SK-N-SH treated with all-trans-retinoic acid at 6 μM for 48 hours (cell line): ENCODE measurements at regions not wholly inside any gene's neighbourhood (a gene's known extent, or its start where the extent isn't known, plus 50 kb on each side); places are given as distances from the start of the nearest gene placed in this dataset.

Source experiments
- ARNTL ChIP-seq: fragments of 450-650 bp; formaldehyde crosslinking; IDR thresholded peaks from 2 replicates; pipeline ENCODE4 v1.5.0; 2020; ENCODE audit warnings: low read depth, mild to moderate bottlenecking, moderate library complexity, borderline replicate concordance
- ISL1 ChIP-seq: fragments of 250-450 bp; sonication (Bioruptor Pico); IDR thresholded peaks from 2 replicates; pipeline ENCODE4 v2.1.2; 2022; ENCODE audit warnings: mild to moderate bottlenecking, moderate library complexity
- SNAI2 ChIP-seq: fragments of 250-450 bp; sonication (Bioruptor Pico); IDR thresholded peaks from 2 replicates; pipeline ENCODE4 v1.5.0; 2020; ENCODE audit warnings: mild to moderate bottlenecking, moderate library complexity
- TCF4 ChIP-seq: fragments of 250-450 bp; sonication (Bioruptor Pico); IDR thresholded peaks from 2 replicates; pipeline ENCODE4 v1.8.0; 2021; ENCODE audit warnings: mild to moderate bottlenecking, moderate library complexity, borderline replicate concordance
- ZC3H10 ChIP-seq: fragments of 250-450 bp; sonication (Bioruptor Pico); IDR thresholded peaks from 2 replicates; pipeline ENCODE4 v1.5.1; 2021; ENCODE audit warnings: mild to moderate bottlenecking, moderate library complexity
- ZFP3 ChIP-seq: fragments of 250-450 bp; sonication (Bioruptor Pico); IDR thresholded peaks from 2 replicates; pipeline ENCODE4 v1.5.0; 2020; ENCODE audit warnings: mild to moderate bottlenecking, moderate library complexity
- ZFP30 ChIP-seq: fragments of 450-650 bp; formaldehyde crosslinking; IDR thresholded peaks from 2 replicates; pipeline ENCODE4 v1.5.0; 2022; ENCODE audit warnings: mild to moderate bottlenecking, moderate library complexity
- ZNF565 ChIP-seq: fragments of 450-650 bp; formaldehyde crosslinking; conservative IDR thresholded peaks from 2 replicates; pipeline ENCODE4 v1.5.0; 2020; ENCODE audit warnings: low read depth, mild to moderate bottlenecking, moderate library complexity
- ZNF70 ChIP-seq: fragments of 450-650 bp; formaldehyde crosslinking; IDR thresholded peaks from 2 replicates; pipeline ENCODE4 v1.5.0; 2020; ENCODE audit warnings: mild to moderate bottlenecking, moderate library complexity
- ZNF8 ChIP-seq: fragments of 450-650 bp; formaldehyde crosslinking; IDR thresholded peaks from 2 replicates; pipeline ENCODE4 v1.5.0; 2020; ENCODE audit warnings: mild to moderate bottlenecking, moderate library complexity
- TF ChIP-seq, protein P1 (sequence below): fragments of 250-450 bp; sonication (Bioruptor Pico); IDR thresholded peaks from 2 replicates; pipeline ENCODE4 v1.8.0; 2020; ENCODE audit warnings: mild to moderate bottlenecking, moderate library complexity, borderline replicate concordance
- TF ChIP-seq, protein P2 (sequence below): fragments of 250-450 bp; sonication (Bioruptor Pico); IDR thresholded peaks from 2 replicates; pipeline ENCODE4 v1.5.1; 2021; ENCODE audit warnings: mild to moderate bottlenecking, moderate library complexity
- TF ChIP-seq, protein P3 (sequence below): fragments of 250-450 bp; sonication (Bioruptor Pico); IDR thresholded peaks from 2 replicates; pipeline ENCODE4 v1.5.1; 2020; ENCODE audit warnings: low read depth, mild to moderate bottlenecking, moderate library complexity
- TF ChIP-seq, protein P4 (sequence below): fragments of 250-450 bp; sonication (Bioruptor Pico); IDR thresholded peaks from 2 replicates; pipeline ENCODE4 v1.5.0; 2020; ENCODE audit warnings: mild to moderate bottlenecking, moderate library complexity

DNA sequence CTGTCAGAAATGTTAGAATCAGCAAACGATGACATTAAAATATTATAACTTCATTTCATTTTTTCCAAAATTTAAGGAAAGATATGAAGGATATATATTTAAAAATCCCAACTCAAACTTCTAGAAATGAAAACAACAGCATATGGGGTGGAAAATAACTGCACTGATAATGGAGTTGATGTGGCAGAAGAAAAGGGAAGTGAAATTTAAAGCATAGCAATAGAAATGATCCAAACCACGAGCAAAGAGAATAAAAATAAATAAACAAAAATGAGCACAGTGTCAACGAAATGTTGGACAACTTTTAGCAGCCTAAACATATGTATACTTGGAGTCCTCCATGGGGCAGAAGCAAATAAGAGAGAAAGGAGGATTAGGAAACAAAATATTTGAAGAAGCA is 280.2 kb downstream of the KCNJ3 start:
- TF ChIP-seq ZNF565 (CRISPR knock-in tag) = no peak
- TF ChIP-seq ZC3H10 (CRISPR knock-in tag) = no peak
- TF ChIP-seq, protein P1, sequence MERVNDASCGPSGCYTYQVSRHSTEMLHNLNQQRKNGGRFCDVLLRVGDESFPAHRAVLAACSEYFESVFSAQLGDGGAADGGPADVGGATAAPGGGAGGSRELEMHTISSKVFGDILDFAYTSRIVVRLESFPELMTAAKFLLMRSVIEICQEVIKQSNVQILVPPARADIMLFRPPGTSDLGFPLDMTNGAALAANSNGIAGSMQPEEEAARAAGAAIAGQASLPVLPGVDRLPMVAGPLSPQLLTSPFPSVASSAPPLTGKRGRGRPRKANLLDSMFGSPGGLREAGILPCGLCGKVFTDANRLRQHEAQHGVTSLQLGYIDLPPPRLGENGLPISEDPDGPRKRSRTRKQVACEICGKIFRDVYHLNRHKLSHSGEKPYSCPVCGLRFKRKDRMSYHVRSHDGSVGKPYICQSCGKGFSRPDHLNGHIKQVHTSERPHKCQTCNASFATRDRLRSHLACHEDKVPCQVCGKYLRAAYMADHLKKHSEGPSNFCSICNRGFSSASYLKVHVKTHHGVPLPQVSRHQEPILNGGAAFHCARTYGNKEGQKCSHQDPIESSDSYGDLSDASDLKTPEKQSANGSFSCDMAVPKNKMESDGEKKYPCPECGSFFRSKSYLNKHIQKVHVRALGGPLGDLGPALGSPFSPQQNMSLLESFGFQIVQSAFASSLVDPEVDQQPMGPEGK (CRISPR knock-in tag) = no peak
- no peak for TF ChIP-seq ZNF8 (CRISPR knock-in tag)
- TF ChIP-seq ZFP3 (CRISPR knock-in tag) = no peak
- TF ChIP-seq, protein P2, sequence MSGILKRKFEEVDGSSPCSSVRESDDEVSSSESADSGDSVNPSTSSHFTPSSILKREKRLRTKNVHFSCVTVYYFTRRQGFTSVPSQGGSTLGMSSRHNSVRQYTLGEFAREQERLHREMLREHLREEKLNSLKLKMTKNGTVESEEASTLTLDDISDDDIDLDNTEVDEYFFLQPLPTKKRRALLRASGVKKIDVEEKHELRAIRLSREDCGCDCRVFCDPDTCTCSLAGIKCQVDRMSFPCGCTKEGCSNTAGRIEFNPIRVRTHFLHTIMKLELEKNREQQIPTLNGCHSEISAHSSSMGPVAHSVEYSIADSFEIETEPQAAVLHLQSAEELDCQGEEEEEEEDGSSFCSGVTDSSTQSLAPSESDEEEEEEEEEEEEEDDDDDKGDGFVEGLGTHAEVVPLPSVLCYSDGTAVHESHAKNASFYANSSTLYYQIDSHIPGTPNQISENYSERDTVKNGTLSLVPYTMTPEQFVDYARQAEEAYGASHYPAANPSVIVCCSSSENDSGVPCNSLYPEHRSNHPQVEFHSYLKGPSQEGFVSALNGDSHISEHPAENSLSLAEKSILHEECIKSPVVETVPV (CRISPR knock-in tag) = no peak
- no peak for TF ChIP-seq ISL1 (CRISPR knock-in tag)
- TF ChIP-seq ZNF70 (CRISPR knock-in tag) = no peak
- no peak for TF ChIP-seq ARNTL (CRISPR knock-in tag)
- TF ChIP-seq, protein P3, sequence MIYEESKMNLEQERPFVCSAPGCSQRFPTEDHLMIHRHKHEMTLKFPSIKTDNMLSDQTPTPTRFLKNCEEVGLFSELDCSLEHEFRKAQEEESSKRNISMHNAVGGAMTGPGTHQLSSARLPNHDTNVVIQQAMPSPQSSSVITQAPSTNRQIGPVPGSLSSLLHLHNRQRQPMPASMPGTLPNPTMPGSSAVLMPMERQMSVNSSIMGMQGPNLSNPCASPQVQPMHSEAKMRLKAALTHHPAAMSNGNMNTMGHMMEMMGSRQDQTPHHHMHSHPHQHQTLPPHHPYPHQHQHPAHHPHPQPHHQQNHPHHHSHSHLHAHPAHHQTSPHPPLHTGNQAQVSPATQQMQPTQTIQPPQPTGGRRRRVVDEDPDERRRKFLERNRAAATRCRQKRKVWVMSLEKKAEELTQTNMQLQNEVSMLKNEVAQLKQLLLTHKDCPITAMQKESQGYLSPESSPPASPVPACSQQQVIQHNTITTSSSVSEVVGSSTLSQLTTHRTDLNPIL (CRISPR knock-in tag) = no peak
- TF ChIP-seq TCF4 (CRISPR knock-in tag) = no peak
- TF ChIP-seq ZFP30 (CRISPR knock-in tag) = no peak
- TF ChIP-seq, protein P4, sequence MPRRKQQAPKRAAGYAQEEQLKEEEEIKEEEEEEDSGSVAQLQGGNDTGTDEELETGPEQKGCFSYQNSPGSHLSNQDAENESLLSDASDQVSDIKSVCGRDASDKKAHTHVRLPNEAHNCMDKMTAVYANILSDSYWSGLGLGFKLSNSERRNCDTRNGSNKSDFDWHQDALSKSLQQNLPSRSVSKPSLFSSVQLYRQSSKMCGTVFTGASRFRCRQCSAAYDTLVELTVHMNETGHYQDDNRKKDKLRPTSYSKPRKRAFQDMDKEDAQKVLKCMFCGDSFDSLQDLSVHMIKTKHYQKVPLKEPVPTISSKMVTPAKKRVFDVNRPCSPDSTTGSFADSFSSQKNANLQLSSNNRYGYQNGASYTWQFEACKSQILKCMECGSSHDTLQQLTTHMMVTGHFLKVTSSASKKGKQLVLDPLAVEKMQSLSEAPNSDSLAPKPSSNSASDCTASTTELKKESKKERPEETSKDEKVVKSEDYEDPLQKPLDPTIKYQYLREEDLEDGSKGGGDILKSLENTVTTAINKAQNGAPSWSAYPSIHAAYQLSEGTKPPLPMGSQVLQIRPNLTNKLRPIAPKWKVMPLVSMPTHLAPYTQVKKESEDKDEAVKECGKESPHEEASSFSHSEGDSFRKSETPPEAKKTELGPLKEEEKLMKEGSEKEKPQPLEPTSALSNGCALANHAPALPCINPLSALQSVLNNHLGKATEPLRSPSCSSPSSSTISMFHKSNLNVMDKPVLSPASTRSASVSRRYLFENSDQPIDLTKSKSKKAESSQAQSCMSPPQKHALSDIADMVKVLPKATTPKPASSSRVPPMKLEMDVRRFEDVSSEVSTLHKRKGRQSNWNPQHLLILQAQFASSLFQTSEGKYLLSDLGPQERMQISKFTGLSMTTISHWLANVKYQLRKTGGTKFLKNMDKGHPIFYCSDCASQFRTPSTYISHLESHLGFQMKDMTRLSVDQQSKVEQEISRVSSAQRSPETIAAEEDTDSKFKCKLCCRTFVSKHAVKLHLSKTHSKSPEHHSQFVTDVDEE (CRISPR knock-in tag) = no peak
- no peak for TF ChIP-seq SNAI2 (CRISPR knock-in tag)
